Transverse colon (tissue), 4 donors: ENCODE measurements at regions not wholly inside any gene's neighbourhood (a gene's known extent, or its start where the extent isn't known, plus 50 kb on each side); places are given as distances from the start of the nearest gene placed in this dataset.

ENCODE experiments used
- DNase-seq: peaks from one replicate; pipeline ENCODE4 v3.0.0-alpha.2; 2019
- H3K27ac ChIP-seq, 4 donors: fragments of 200-600 bp; sonication (generic); 2 replicates each; pipeline ENCODE4 v1.5.1; 2016 to 2018; ENCODE audit warnings: inconsistent platforms in 4 of 4
- H3K27me3 ChIP-seq: fragments of 200-600 bp; sonication (generic); 2 replicates; pipeline ENCODE4 v1.5.1; 2017; ENCODE audit warnings: inconsistent platforms
- H3K36me3 ChIP-seq, 4 donors: fragments of 200-600 bp; sonication (generic); 2 replicates each; pipeline ENCODE4 v1.5.1; 2017 to 2019; ENCODE audit warnings: inconsistent platforms in 4 of 4
- H3K4me1 ChIP-seq, 4 donors: fragments of 200-600 bp; sonication (generic); 2 replicates each; pipeline ENCODE4 v1.5.1; 2017 to 2020; ENCODE audit warnings: inconsistent platforms in 4 of 4
- H3K4me3 ChIP-seq, 4 donors: fragments of 200-600 bp; sonication (generic); 1 replicate in 1 of 4; 2 replicates in 3 of 4; pipeline versions ENCODE4 v1.5.1 to v1.6.1; 2017 to 2019; ENCODE audit warnings: inconsistent platforms in 4 of 4
- H3K9me3 ChIP-seq, 2 donors: fragments of 200-600 bp; sonication (generic); 2 replicates each; pipeline ENCODE4 v1.5.1; 2017 to 2019; ENCODE audit warnings: inconsistent platforms in 2 of 2
- EP300 ChIP-seq: sonication (generic); formaldehyde crosslinking; IDR thresholded peaks from one replicate; pipeline ENCODE4 v1.6.1; 2017; ENCODE audit warnings: antibody characterized with exemption, low read depth
- POLR2A ChIP-seq: fragments of 450-650 bp; IDR thresholded peaks from one replicate; pipeline ENCODE4 v1.6.1; 2016; ENCODE audit warnings: antibody characterized with exemption, mild to moderate bottlenecking, moderate library complexity
- POLR2AphosphoS5 ChIP-seq, 3 donors: sonication (generic); formaldehyde crosslinking; IDR thresholded peaks; one replicate each; pipeline ENCODE4 v1.6.1; 2016; ENCODE audit warnings: antibody characterized with exemption in 3 of 3
- WGBS, 2 donors: methylation state at CpG; one replicate each; pipeline ENCODE4 v1.1.5; 2018; ENCODE audit warnings: low coverage in 1 of 2; 5-methylcytosine and 5-hydroxymethylcytosine counted together
- in situ Hi-C, 4 donors: fragments of 200-750 bp; cut with MboI; loops; one replicate each; pipeline versions ENCODE4 v1.15.0 to v1.15.1; 2017; ENCODE audit warnings: low sequenced_read_pairs in 3 of 4, low pct_ligation_motif_present in 1 of 4, low pct_unique_long_range_greater_than_20kb in 1 of 4
- intact Hi-C: fragments of 100-400 bp; cut with DNase I; formaldehyde crosslinking; loops from one replicate; pipeline ENCODE4 v1.15.1; 2023; ENCODE audit warnings: low total_unique reads
- TF ChIP-seq, protein P1 (sequence below), 5 experiments: fragments of 200-600 bp in 3 of 5; fragments of 450-650 bp in 2 of 5; sonication (generic) in 3 of 5; IDR thresholded peaks; 1 replicate in 2 of 5; 2 replicates in 3 of 5; pipeline ENCODE4 v1.5.1; 2016 to 2017; ENCODE audit warnings: antibody characterized with exemption in 5 of 5, inconsistent platforms in 3 of 5, mild to moderate bottlenecking in 2 of 5, moderate library complexity in 1 of 5

GRCh38 chr2:222025881-222026271, 272.9 kb downstream of the PAX3 start:
- in situ Hi-C loops = loop anchor here in 1 of 4 donors (25.0 kb wide), 1 partner anchor 536 kb away; no protein-coding TSS in a partner anchor
- no peaks in the 10 kb centered on the region for H3K27me3 ChIP-seq
- peaks cover 0 to 3% (median 0%) of the 10 kb centered on the region in 4 donors for H3K4me1 ChIP-seq
- TF ChIP-seq, protein P1, sequence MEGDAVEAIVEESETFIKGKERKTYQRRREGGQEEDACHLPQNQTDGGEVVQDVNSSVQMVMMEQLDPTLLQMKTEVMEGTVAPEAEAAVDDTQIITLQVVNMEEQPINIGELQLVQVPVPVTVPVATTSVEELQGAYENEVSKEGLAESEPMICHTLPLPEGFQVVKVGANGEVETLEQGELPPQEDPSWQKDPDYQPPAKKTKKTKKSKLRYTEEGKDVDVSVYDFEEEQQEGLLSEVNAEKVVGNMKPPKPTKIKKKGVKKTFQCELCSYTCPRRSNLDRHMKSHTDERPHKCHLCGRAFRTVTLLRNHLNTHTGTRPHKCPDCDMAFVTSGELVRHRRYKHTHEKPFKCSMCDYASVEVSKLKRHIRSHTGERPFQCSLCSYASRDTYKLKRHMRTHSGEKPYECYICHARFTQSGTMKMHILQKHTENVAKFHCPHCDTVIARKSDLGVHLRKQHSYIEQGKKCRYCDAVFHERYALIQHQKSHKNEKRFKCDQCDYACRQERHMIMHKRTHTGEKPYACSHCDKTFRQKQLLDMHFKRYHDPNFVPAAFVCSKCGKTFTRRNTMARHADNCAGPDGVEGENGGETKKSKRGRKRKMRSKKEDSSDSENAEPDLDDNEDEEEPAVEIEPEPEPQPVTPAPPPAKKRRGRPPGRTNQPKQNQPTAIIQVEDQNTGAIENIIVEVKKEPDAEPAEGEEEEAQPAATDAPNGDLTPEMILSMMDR (IDR thresholded peaks at IDR 0.05) = no peak
- TF ChIP-seq POLR2AphosphoS5 (IDR thresholded peaks at IDR 0.05) (no peak), POLR2A (no peak), EP300 (no peak)
- intact Hi-C loops = no loop called here
- no peak overlapping the region for H3K4me3 ChIP-seq
- WGBS, 2 donors = 52 to 74% methylated on average over 3 of the region's 3 CpGs
- H3K36me3 ChIP-seq = no peaks in the 10 kb centered on the region
- no peaks in the 10 kb centered on the region for H3K9me3 ChIP-seq
- DNase-seq = no peak
- H3K27ac ChIP-seq = no peak overlapping the region

GRCh38 chr2:222024932-222025880, 273.6 kb downstream of the PAX3 start:
- no peaks in the 10 kb centered on the region for H3K27me3 ChIP-seq
- in situ Hi-C loops = loop anchor here in 1 of 4 donors (25.0 kb wide), 1 partner anchor 537 kb away; no protein-coding TSS in a partner anchor
- no peaks in the 10 kb centered on the region for H3K36me3 ChIP-seq
- no peak overlapping the region for H3K4me3 ChIP-seq
- no peak for TF ChIP-seq EP300
- TF ChIP-seq, protein P1 (IDR thresholded peaks at IDR 0.05) = peak; percentile 44 to 55 (median 45)
- no peak for TF ChIP-seq POLR2A
- peaks cover 0 to 3% (median 0%) of the 10 kb centered on the region in 4 donors for H3K4me1 ChIP-seq
- intact Hi-C loops = no loop called here
- H3K9me3 ChIP-seq = no peaks in the 10 kb centered on the region
- no peak for DNase-seq
- 47 to 48% methylated on average over 8 of the region's 8 CpGs for WGBS, 2 donors
- H3K27ac ChIP-seq = no peak overlapping the region

DNA sequence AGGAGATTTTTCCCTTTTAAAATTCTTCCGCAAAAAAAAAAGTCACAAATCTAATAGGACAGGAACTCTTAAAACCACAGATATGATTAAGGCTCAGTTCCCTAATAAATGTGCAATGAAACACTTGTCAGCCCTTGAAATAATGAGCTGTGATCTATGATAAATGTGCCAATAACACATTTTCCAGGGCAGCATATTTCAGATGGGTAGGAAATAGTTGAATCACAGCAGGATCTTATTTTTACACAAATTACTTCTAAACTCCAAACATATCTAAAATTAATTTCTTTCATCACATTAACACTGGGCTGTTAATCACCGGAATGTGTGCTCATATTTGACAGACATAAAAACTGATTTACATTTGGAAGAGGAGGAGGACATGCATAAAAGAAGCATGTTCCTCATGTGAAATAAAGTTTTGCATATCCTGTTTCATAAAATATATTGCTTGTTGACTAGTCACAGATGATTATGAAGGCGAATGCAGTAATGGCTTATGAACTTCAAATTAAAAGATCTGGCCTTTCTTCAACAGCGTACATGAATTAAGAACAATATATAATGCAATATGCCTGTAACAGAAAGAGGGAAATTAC, 281.4 kb downstream of the PAX3 start:
- 79 to 81% methylated on average over 4 of the region's 4 CpGs for WGBS, 2 donors
- H3K27ac ChIP-seq = no peak overlapping the region
- no peaks in the 10 kb centered on the region for H3K36me3 ChIP-seq
- no peaks in the 10 kb centered on the region for H3K9me3 ChIP-seq
- in situ Hi-C loops (no loop called here), intact Hi-C loops (no loop called here)
- H3K27me3 ChIP-seq = no peaks in the 10 kb centered on the region
- H3K4me1 ChIP-seq = no peaks in the 10 kb centered on the region
- no peak overlapping the region for H3K4me3 ChIP-seq
- no peak for DNase-seq
- no peak for TF ChIP-seq POLR2AphosphoS5 (IDR thresholded peaks at IDR 0.05)
- TF ChIP-seq EP300 = no peak
- TF ChIP-seq, protein P1 (IDR thresholded peaks at IDR 0.05) = no peak
- no peak for TF ChIP-seq POLR2A

- Histone ChIP-seq H3K36me3 (no peaks in the 10 kb centered on the region), H3K4me3 (no peak overlapping the region), H3K4me1 (no peaks in the 10 kb centered on the region), H3K9me3 (no peaks in the 10 kb centered on the region), H3K27ac (no peak overlapping the region), H3K27me3 (peaks cover 3% of the 10 kb centered on the region)
- intact Hi-C loops = no loop called here
- WGBS, 2 donors = 48 to 56% methylated on average over 3 of the region's 3 CpGs
- in situ Hi-C loops = no loop called here
- DNase-seq = no peak
- TF ChIP-seq, protein P1 (IDR thresholded peaks at IDR 0.05) = no peak
- TF ChIP-seq EP300 (no peak), POLR2AphosphoS5 (IDR thresholded peaks at IDR 0.05) (no peak), POLR2A (no peak)
Measured at GRCh38 chr2:222013889-222014288, 284.9 kb downstream of the PAX3 start.
